ENCODE measurements at regions not wholly inside any gene's neighbourhood (a gene's known extent, or its start where the extent isn't known, plus 50 kb on each side); places are given as distances from the start of the nearest gene placed in this dataset.

DNA sequence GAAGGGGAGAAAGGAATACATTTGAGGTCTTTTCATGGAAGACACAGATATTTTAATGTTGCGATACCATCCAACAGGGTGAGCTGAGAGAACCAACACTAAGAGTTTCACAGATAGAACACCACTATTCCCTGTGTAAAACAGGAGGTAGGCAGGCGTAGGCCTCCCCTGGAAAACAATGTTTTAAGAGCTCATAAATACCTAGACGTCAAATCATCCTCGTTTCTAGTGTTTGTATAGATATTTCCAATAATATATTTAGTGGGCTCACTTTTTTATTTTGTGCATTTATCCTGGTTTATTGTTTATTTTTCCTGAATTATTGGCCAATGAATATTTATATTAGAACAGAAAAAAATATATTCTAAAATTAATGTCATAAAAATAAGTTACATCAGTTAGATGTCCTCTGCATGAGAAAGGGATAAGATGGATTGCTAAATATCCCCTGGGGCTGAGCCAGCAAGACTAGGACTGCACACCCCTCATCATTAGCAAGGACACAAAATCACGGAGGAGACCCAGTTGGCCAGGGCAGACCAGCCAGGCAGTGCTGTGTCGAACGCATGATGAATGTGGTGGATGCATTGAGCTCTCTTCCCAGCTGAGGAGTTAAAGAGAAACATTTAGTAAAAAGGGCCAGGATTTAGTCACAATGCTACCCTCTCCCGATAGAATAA lies 380.5 kb downstream of the C6orf118 start:
- Histone ChIP-seq H3K9me3 (no peaks in the 10 kb centered on the region), H3K27ac (no peak overlapping the region), H3K36me3 (no peaks in the 10 kb centered on the region), H3K27me3 (no peaks in the 10 kb centered on the region), H3K4me1 (no peaks in the 10 kb centered on the region), H3K4me3 (no peak overlapping the region)
- no peak for DNase-seq
- no peak for TF ChIP-seq POLR2A (IDR thresholded peaks at IDR 0.05)
- TF ChIP-seq EP300 (IDR thresholded peaks at IDR 0.05; ENCODE audit: low read depth) = no peak
- no peak for TF ChIP-seq POLR2AphosphoS5 (IDR thresholded peaks at IDR 0.05)
- TF ChIP-seq, protein P1, sequence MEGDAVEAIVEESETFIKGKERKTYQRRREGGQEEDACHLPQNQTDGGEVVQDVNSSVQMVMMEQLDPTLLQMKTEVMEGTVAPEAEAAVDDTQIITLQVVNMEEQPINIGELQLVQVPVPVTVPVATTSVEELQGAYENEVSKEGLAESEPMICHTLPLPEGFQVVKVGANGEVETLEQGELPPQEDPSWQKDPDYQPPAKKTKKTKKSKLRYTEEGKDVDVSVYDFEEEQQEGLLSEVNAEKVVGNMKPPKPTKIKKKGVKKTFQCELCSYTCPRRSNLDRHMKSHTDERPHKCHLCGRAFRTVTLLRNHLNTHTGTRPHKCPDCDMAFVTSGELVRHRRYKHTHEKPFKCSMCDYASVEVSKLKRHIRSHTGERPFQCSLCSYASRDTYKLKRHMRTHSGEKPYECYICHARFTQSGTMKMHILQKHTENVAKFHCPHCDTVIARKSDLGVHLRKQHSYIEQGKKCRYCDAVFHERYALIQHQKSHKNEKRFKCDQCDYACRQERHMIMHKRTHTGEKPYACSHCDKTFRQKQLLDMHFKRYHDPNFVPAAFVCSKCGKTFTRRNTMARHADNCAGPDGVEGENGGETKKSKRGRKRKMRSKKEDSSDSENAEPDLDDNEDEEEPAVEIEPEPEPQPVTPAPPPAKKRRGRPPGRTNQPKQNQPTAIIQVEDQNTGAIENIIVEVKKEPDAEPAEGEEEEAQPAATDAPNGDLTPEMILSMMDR (IDR thresholded peaks at IDR 0.05) = no peak
- 56 to 76% methylated on average over 7 to 8 of the region's 8 CpGs for WGBS, 2 donors (ENCODE audit: low coverage in 1 of 2)
- intact Hi-C loops (cut with DNase I; ENCODE audit: low total_unique reads) = no loop called here
- in situ Hi-C loops (cut with MboI; ENCODE audit: low pct_ligation_motif_present in 1 of 4, low pct_unique_long_range_greater_than_20kb in 1 of 4, low sequenced_read_pairs in 3 of 4) = no loop called here

DNA sequence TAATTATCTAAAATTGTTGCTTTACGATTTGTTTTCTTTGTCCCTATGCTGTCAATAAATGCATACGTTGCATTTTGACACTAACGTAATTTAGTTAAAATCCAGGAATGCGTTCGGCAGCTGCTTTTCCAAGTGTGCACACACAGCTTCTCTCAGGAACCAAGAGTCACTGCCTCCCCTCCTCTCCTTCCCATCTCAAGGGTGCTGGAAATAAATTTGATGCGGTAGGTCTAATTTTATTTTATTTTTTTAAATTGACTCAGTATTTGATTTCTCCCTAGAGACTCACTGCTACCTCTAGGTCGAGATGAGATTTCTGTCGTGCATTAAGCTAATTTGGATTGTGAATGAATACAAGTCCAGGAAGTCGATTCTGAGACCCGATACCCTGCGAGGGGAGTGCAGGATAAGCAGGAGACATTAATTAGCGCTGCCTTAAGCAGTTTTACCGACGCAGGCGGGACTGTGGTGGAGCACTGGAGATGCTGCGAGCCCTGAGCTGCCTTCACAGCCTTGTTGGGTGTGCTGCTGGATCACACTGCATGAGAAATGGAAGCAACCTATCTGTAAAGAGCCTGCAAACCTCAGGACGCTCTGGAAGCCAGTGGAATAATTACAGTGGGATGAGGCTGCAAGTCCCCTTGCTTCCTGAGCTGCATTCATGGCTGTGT lies 381.2 kb downstream of the C6orf118 start:
- Histone ChIP-seq H3K4me1 (no peaks in the 10 kb centered on the region), H3K9me3 (no peaks in the 10 kb centered on the region), H3K36me3 (no peaks in the 10 kb centered on the region), H3K27me3 (no peaks in the 10 kb centered on the region), H3K4me3 (no peak overlapping the region), H3K27ac (no peak overlapping the region)
- in situ Hi-C loops (cut with MboI; ENCODE audit: low pct_ligation_motif_present in 1 of 4, low pct_unique_long_range_greater_than_20kb in 1 of 4, low sequenced_read_pairs in 3 of 4) (no loop called here), intact Hi-C loops (cut with DNase I; ENCODE audit: low total_unique reads) (no loop called here)
- no peak for DNase-seq
- 65 to 77% methylated on average over 11 to 17 of the region's 17 CpGs for WGBS, 2 donors (ENCODE audit: low coverage in 1 of 2)
- TF ChIP-seq, protein P1 (IDR thresholded peaks at IDR 0.05) = no peak
- TF ChIP-seq POLR2A (IDR thresholded peaks at IDR 0.05) (no peak), POLR2AphosphoS5 (IDR thresholded peaks at IDR 0.05) (no peak), EP300 (IDR thresholded peaks at IDR 0.05; ENCODE audit: low read depth) (no peak)

DNA sequence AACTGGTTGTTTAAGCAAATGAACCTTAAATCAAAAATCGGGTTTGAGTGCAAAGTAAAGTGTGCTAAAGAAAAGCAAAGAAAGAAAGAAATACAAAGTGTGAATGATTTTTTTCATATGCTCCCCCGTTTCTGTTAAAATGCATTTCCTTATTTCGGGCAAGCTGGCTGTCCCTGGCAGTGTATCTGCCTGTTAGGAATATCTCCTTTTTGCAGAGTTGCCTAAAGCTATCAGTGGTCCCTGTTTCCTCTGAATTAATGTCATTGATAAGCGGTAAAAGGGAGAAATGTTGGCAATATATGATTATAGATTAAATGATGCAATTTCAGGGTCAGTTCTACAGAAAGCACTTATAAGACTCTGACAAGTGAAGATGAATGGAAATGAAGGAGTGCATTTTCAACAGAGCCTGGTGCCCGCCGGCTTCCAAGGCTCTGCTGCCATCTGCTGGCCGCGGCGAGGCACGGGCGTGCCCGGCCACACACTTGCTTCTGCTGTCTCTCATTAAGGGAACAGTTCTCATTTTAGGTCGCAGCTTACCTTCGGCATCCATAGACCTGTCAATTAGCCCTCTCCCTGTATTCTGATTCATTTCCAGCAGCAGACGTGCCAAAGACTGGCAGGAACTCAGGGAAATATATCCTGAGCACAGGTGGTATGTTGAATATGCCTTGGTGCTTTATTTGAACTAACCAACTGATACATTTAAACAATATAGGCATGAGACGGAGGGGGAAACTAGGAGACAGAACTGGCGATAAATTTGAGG lies 381.9 kb downstream of the C6orf118 start:
- TF ChIP-seq POLR2A (IDR thresholded peaks at IDR 0.05) (no peak), POLR2AphosphoS5 (IDR thresholded peaks at IDR 0.05) (no peak), EP300 (IDR thresholded peaks at IDR 0.05; ENCODE audit: low read depth) (no peak)
- TF ChIP-seq, protein P1 (IDR thresholded peaks at IDR 0.05) = peak; percentile 65 to 96 (median 93)
- in situ Hi-C loops (cut with MboI; ENCODE audit: low pct_ligation_motif_present in 1 of 4, low pct_unique_long_range_greater_than_20kb in 1 of 4, low sequenced_read_pairs in 3 of 4) (no loop called here), intact Hi-C loops (cut with DNase I; ENCODE audit: low total_unique reads) (no loop called here)
- Histone ChIP-seq H3K27ac (no peak overlapping the region), H3K4me3 (no peak overlapping the region), H3K27me3 (no peaks in the 10 kb centered on the region), H3K9me3 (no peaks in the 10 kb centered on the region), H3K4me1 (no peaks in the 10 kb centered on the region), H3K36me3 (no peaks in the 10 kb centered on the region)
- 14 to 33% methylated on average over 7 to 17 of the region's 17 CpGs for WGBS, 2 donors (ENCODE audit: low coverage in 1 of 2)
- DNase-seq = peak; percentile 42

DNA sequence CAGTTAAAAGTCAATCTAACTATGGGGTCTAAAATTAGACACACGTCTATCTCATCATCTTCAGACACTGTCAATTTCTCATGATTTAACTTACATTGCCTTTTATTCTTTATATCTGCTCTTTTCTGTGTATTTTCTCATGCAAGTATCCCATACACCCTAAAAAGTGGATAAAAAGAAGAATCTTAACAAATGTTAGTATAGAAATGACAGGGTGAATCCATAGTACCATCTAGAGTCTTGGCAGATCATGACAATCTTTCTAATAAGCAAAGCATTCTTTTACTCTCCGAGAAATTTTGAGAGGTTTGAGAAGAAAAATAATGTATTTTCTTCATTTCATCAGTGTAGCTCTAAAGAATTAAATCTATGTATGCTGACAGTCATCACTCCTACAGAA lies 382.7 kb downstream of the C6orf118 start:
- H3K27ac ChIP-seq = no peak overlapping the region
- H3K27me3 ChIP-seq = no peaks in the 10 kb centered on the region
- no peak for DNase-seq
- H3K36me3 ChIP-seq = no peaks in the 10 kb centered on the region
- WGBS, 2 donors (ENCODE audit: low coverage in 1 of 2) = 68 to 76% methylated on average over 2 of the region's 2 CpGs
- TF ChIP-seq, protein P1 (IDR thresholded peaks at IDR 0.05) = no peak
- TF ChIP-seq EP300 (IDR thresholded peaks at IDR 0.05; ENCODE audit: low read depth) (no peak), POLR2A (IDR thresholded peaks at IDR 0.05) (no peak), POLR2AphosphoS5 (IDR thresholded peaks at IDR 0.05) (no peak)
- in situ Hi-C loops (cut with MboI; ENCODE audit: low pct_ligation_motif_present in 1 of 4, low pct_unique_long_range_greater_than_20kb in 1 of 4, low sequenced_read_pairs in 3 of 4) (no loop called here), intact Hi-C loops (cut with DNase I; ENCODE audit: low total_unique reads) (no loop called here)
- no peaks in the 10 kb centered on the region for H3K9me3 ChIP-seq
- no peak overlapping the region for H3K4me3 ChIP-seq
- no peaks in the 10 kb centered on the region for H3K4me1 ChIP-seq
